GM10266 (cell line): ENCODE measurements at regions not wholly inside any gene's neighbourhood (a gene's known extent, or its start where the extent isn't known, plus 50 kb on each side); places are given as distances from the start of the nearest gene placed in this dataset.

ENCODE experiments used
- DNase-seq: peaks from one replicate; pipeline ENCODE4 v3.0.0; 2012; ENCODE audit errors: extremely low spot score
- TF ChIP-seq, protein P1 (sequence below): IDR thresholded peaks from 2 replicates; pipeline ENCODE4 v1.5.1; 2012; ENCODE audit warnings: mild to moderate bottlenecking, low read depth; ENCODE audit not compliant: control insufficient read depth, insufficient read depth; ENCODE audit errors: missing control alignments

DNA sequence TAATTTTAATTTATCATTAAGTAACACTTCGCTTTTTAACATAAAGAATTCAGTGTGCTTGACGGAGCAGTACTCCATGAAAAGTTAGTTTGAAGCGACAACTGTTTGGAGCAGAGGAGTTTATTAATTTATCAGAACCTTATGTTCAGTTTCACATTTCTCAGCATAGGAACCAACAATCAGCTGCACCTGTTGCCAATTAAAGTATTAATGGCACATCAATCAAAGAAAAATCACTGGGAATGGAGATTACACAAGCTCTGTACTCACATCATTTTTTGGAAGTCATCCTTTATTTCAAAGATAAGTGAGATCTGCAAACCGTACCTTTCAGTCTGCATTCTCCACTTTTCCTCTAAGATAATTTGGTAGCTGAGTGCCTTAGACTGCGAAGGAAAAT, 344.6 kb downstream of the LMO4 start:
- no peak for DNase-seq
- TF ChIP-seq, protein P1, sequence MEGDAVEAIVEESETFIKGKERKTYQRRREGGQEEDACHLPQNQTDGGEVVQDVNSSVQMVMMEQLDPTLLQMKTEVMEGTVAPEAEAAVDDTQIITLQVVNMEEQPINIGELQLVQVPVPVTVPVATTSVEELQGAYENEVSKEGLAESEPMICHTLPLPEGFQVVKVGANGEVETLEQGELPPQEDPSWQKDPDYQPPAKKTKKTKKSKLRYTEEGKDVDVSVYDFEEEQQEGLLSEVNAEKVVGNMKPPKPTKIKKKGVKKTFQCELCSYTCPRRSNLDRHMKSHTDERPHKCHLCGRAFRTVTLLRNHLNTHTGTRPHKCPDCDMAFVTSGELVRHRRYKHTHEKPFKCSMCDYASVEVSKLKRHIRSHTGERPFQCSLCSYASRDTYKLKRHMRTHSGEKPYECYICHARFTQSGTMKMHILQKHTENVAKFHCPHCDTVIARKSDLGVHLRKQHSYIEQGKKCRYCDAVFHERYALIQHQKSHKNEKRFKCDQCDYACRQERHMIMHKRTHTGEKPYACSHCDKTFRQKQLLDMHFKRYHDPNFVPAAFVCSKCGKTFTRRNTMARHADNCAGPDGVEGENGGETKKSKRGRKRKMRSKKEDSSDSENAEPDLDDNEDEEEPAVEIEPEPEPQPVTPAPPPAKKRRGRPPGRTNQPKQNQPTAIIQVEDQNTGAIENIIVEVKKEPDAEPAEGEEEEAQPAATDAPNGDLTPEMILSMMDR, result no peak

DNA sequence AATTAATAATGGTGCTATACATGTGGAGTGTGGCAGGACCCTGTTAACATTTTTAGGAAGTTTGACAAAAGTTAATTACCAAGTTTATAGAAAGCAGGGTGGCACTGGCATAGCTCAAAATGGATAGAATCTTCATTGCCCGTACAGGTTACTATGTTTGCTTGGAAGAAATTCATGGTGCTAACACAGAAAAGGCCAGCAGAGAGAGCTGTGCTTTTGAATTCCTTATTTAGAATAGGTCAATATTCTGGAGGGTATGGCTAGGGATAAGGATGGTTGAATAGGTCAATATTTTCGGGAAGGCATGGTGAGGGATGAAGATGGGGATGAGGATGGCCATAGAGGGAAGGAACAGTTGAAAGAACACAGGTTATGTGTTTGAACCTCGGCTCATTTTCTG, 345.1 kb downstream of the LMO4 start:
- no peak for DNase-seq

DNA sequence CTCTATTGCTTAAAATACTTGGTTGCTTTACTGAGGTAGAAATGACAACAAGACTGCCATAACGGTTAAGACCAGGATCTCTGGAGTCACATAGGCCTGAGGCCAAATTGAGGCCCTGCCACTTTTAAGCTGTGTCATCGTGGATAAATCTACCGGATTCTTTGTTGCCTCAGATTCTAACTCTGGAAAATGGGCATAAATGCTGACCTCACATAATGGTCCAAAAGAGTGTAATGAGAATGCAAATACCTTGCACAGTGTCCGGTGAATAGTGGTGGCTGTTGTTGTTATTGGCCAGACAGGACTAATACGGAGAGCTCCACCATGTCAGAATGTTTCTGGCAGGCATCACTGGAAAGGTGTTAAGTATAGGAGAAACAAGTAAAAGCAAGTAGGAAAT, 346.1 kb downstream of the LMO4 start:
- TF ChIP-seq, protein P1, result no peak

More for the DNA sequence above, 345.1 kb downstream of the LMO4 start:
- TF ChIP-seq, protein P1, result no peak

DNA sequence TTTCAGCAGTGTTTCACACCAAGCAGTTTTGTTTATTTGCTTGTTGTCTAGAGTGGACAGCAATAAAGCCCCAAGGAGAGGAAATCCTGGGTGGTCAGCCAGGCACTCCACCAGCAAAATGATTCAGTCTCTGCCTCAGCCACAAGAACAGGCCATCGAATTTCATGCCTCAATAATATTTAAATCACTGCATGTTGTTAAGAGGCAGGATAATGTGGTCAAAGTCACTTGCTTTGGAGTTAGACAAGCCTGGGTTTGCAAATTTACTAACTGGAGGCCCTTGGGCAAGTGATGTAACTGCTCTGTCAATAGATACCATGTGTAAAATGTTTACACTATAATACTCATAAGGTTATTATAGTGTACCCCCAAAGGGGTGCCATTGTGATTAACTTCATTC, 349.6 kb downstream of the LMO4 start:
- TF ChIP-seq, protein P1, result no peak
- DNase-seq, result no peak

More for the DNA sequence above, 346.1 kb downstream of the LMO4 start:
- DNase-seq, result no peak

DNA sequence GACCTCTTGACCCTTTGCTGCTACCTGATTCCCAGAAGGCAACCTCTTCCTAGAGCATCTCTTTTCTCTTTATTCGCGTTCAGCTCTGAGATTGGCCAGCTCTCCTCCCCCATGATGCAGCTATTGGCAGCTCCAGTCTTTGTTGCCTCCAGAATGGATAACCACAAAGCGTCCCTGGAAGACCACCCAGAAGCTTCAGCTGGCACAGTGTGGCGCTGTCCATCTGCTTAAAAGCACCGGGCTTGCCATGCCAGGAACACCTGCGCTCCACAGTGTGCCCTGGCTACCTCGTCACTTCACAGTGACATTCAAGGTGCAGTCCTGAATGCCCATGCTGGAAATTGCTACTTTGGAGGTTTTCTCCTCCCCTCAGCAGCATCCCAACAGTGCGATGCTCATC, 353.9 kb downstream of the LMO4 start:
- DNase-seq, result no peak
- TF ChIP-seq, protein P1, result no peak

DNA sequence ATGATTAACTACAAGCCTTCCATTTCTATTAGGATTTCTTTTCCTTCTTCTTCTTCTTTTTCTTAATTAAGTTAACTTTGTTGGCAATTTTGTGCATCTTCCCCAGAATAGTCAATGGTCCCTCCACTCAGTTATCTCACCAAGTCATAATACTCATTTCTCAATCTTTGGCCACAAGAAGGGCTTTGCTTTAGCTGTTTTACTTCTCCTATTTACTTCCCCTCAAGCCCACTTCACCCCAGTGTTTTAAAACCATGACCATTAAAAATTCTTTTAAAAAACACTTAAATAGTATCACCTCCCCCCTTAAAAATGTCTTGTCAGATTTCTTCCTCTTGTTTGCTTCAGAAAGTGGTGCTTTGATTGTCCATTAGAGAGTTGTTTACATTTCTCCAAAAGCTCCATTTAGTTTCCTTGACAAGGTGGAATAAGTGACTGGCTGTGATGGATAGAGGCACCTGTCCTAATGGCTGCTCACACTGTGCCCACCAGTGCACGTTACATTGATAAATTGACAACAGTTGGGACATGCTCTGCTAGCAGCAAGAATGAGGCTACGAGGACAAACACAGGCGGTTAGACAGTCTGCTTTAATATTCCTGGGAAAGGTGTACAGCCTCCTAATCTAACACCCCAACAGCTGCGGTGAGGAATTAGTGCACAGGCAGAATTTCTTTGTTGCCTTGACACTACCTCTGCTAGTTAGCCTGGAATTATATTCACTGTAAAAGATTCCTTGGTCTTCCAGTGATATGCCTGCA, 354.7 kb downstream of the LMO4 start:
- DNase-seq, result no peak
- TF ChIP-seq, protein P1, result no peak

DNA sequence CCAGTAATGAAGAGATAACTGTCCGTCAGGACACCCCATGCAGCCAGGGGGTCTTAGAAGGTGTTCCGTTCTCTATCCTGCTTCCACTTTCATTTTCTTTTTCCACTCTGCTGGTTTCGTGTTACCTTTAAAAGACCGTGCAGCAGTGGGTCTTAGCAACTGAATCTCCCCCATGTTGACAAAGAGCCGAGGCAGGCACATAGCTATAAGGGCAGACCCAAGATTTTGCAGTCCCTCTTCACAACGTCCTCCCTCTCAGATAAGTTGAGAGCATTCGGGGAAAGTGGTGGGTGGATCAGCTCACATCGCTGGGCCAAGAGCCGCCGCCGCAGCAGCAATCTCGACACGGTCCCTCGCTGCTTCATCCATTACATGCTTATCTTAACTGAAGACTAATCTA, 355.5 kb downstream of the LMO4 start:
- TF ChIP-seq, protein P1, result no peak
- no peak for DNase-seq
